Panc1 (cell line): ENCODE measurements at regions not wholly inside any gene's neighbourhood (a gene's known extent, or its start where the extent isn't known, plus 50 kb on each side); places are given as distances from the start of the nearest gene placed in this dataset.

ENCODE experiments used
- CTCF ChIP-seq: fragments of 450-650 bp; IDR thresholded peaks from 2 replicates; pipeline ENCODE4 v1.5.1; 2017; ENCODE audit warnings: mild to moderate bottlenecking
- POLR2AphosphoS5 ChIP-seq: IDR thresholded peaks from 2 replicates; pipeline ENCODE4 v1.6.1; 2012; ENCODE audit warnings: mild to moderate bottlenecking, low read depth, low read length, moderate library complexity
- SIN3A ChIP-seq: IDR thresholded peaks from 2 replicates; pipeline ENCODE4 v1.6.1; 2012; ENCODE audit warnings: low read depth, mild to moderate bottlenecking, low read length, moderate library complexity, borderline replicate concordance; ENCODE audit not compliant: insufficient read depth
- TCF7L2 ChIP-seq: IDR thresholded peaks from 2 replicates; pipeline ENCODE4 v1.6.1; 2011; ENCODE audit warnings: mild to moderate bottlenecking, low read depth, low read length, inconsistent platforms
- TF ChIP-seq, protein P1 (sequence below), 2 experiments: IDR thresholded peaks; 2 replicates each; pipeline ENCODE4 v1.6.1; 2011 to 2012; ENCODE audit warnings: low read depth in 2 of 2, control low read depth in 1 of 2, low read length in 1 of 2, mild to moderate bottlenecking in 1 of 2, moderate library complexity in 1 of 2; ENCODE audit not compliant: insufficient read depth in 1 of 2

DNA sequence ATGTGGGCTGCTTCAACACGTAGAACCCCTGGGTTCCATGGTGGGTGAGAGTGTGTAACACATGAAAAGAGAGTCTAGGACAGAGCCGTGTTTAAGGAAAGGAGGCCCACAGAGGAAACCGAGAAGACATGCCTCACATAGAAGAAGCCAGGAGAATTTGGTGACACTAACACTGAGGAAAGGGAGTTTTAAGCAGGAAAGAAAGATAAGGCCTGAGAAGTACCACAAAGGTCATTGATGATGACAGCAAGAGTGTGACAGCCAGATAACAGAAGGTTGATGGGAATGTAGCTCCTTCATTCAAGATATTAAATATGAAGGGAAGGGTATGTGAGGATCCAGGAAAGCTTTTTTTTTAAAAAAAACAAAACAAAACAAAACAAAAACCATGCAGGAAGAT is 72.4 kb upstream of the SPRY4 start:
- no peak for TF ChIP-seq CTCF
- TF ChIP-seq SIN3A, result no peak
- TF ChIP-seq, protein P1, sequence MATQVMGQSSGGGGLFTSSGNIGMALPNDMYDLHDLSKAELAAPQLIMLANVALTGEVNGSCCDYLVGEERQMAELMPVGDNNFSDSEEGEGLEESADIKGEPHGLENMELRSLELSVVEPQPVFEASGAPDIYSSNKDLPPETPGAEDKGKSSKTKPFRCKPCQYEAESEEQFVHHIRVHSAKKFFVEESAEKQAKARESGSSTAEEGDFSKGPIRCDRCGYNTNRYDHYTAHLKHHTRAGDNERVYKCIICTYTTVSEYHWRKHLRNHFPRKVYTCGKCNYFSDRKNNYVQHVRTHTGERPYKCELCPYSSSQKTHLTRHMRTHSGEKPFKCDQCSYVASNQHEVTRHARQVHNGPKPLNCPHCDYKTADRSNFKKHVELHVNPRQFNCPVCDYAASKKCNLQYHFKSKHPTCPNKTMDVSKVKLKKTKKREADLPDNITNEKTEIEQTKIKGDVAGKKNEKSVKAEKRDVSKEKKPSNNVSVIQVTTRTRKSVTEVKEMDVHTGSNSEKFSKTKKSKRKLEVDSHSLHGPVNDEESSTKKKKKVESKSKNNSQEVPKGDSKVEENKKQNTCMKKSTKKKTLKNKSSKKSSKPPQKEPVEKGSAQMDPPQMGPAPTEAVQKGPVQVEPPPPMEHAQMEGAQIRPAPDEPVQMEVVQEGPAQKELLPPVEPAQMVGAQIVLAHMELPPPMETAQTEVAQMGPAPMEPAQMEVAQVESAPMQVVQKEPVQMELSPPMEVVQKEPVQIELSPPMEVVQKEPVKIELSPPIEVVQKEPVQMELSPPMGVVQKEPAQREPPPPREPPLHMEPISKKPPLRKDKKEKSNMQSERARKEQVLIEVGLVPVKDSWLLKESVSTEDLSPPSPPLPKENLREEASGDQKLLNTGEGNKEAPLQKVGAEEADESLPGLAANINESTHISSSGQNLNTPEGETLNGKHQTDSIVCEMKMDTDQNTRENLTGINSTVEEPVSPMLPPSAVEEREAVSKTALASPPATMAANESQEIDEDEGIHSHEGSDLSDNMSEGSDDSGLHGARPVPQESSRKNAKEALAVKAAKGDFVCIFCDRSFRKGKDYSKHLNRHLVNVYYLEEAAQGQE (IDR thresholded peaks at IDR 0.05; ENCODE audit: insufficient read depth in 1 of 2, low read depth in 2 of 2, low read length in 1 of 2), result no peak
- no peak for TF ChIP-seq POLR2AphosphoS5
- no peak for TF ChIP-seq TCF7L2
